Chondrocyte (in vitro differentiated cells): ENCODE measurements at regions not wholly inside any gene's neighbourhood (a gene's known extent, or its start where the extent isn't known, plus 50 kb on each side); places are given as distances from the start of the nearest gene placed in this dataset.

Source experiments
- DNase-seq: peaks from one replicate; pipeline ENCODE4 v3.0.0; 2021; ENCODE audit warnings: mixed read lengths, low spot score
- H3K27ac Mint-ChIP-seq: one replicate; pipeline ENCODE4 v1.8.0; 2021; ENCODE audit warnings: mild to moderate bottlenecking, moderate library complexity, mixed read lengths; ENCODE audit not compliant: unreplicated experiment
- H3K27me3 Mint-ChIP-seq: 2 replicates; pipeline ENCODE4 v1.8.0; 2021; ENCODE audit warnings: low read depth, mixed read lengths
- H3K36me3 Mint-ChIP-seq: 2 replicates; pipeline ENCODE4 v1.8.0; 2021; ENCODE audit warnings: low read depth, mixed read lengths
- H3K4me1 Mint-ChIP-seq: 2 replicates; pipeline ENCODE4 v1.8.0; 2021; ENCODE audit warnings: low read depth, mild to moderate bottlenecking, mixed read lengths
- H3K4me3 Mint-ChIP-seq: one replicate; pipeline ENCODE4 v1.8.0; 2021; ENCODE audit warnings: mild to moderate bottlenecking, moderate library complexity, mixed read lengths; ENCODE audit not compliant: unreplicated experiment
- H3K9me3 Mint-ChIP-seq: 2 replicates; pipeline ENCODE4 v1.8.0; 2021; ENCODE audit warnings: low read depth, mixed read lengths
- CTCF ChIP-seq: fragments of 200-600 bp; sonication (generic); IDR thresholded peaks from 2 replicates; pipeline ENCODE4 v1.5.0; 2021; ENCODE audit warnings: antibody characterized with exemption, mild to moderate bottlenecking, moderate library complexity

DNA sequence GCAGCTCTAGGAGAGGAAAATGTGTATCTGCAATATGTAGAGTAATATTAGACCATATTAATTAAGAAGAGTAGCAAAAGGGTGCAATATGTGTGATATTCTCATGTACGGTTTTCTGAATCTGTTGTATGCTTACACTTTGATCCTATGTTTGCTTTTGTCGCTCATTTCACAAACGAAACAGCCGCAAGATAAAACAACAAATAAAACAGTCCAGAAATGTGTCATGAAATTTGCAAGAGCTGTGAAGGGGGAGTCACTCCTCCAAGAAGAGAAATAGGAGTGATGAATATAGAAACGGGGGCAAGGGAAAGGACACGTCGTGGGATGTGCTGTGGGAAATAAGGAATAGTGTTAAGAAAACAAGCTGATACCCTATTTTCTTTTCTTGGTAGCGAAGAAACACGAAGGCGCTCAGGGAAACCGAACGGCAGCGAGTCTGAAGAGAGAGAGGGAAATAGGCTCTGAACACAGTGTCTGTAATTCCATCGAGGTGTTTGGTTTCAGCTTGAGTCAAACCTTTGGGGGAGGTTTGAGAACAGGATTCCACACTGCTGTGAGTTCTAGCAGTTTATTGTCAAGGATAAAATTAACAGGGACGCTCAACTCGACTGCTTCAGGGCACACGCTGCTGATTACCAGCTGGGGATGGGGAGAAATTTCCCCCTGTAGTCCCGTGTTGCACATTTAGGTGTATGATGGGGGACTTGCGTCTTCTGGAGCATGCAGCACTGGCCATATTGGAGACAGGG lies 595.6 kb upstream of the TENM3 start:
- no peak for TF ChIP-seq CTCF
- peaks cover 4% of the 10 kb centered on the region for H3K9me3 Mint-ChIP-seq
- no peaks in the 10 kb centered on the region for H3K36me3 Mint-ChIP-seq
- H3K27me3 Mint-ChIP-seq, result no peaks in the 10 kb centered on the region
- peaks cover 28% of the 10 kb centered on the region for H3K4me1 Mint-ChIP-seq
- H3K27ac Mint-ChIP-seq, result peak overlapping the region; percentile 91
- H3K4me3 Mint-ChIP-seq, result peak overlapping the region; percentile 77
- no peak for DNase-seq

DNA sequence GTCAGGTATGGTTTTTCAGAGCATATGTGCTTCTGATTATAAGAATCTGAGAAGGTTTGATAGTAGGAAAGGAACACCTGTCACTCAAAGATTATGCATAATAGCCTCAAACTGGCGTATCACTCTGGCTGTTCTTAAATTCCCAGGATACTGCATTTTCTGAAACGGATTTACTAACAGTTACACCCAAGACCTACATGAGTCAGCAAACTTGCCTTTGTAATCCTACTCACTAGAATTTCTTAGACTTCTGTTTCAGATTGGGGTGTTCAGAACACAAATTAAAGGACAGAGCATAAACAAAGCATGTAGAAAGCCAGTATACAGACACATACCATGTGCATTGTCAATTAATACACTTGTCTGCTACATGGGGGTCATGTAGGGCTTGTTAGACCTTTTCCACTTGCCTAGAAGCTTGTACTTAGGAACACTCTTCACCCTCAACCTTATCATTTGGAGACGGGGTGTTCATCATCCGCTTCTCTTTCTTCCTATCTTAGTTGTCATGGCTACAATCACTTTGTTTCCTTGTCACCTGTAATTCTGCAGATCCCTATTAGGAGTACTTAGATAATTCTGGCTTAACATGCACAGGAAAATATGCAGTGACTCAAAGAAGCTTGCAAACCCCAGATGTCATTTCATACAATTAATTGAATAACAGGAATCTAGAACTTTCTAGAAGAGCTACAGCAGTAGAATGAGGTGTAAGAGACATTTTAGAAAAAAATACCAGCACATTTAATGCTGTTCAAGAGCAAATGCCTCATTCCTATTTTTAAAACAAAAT lies 593.0 kb upstream of the TENM3 start:
- no peak for DNase-seq
- Mint-ChIP-seq H3K27ac (no peak overlapping the region), H3K36me3 (no peaks in the 10 kb centered on the region), H3K9me3 (no peaks in the 10 kb centered on the region), H3K4me1 (peaks cover 28% of the 10 kb centered on the region), H3K27me3 (no peaks in the 10 kb centered on the region), H3K4me3 (no peak overlapping the region)
- TF ChIP-seq CTCF, result no peak

- Mint-ChIP-seq H3K27me3 (no peaks in the 10 kb centered on the region), H3K4me1 (peaks cover 23% of the 10 kb centered on the region), H3K4me3 (no peak overlapping the region), H3K9me3 (no peaks in the 10 kb centered on the region), H3K36me3 (no peaks in the 10 kb centered on the region), H3K27ac (no peak overlapping the region)
- no peak for TF ChIP-seq CTCF
- DNase-seq, result no peak
Measured at GRCh38 chr4:181656748-181657147, 586.5 kb upstream of the TENM3 start.

- no peak overlapping the region for H3K4me3 Mint-ChIP-seq
- H3K4me1 Mint-ChIP-seq, result peaks cover 40% of the 10 kb centered on the region
- DNase-seq, result no peak
- TF ChIP-seq CTCF, result no peak
- no peaks in the 10 kb centered on the region for H3K9me3 Mint-ChIP-seq
- H3K36me3 Mint-ChIP-seq, result no peaks in the 10 kb centered on the region
- no peaks in the 10 kb centered on the region for H3K27me3 Mint-ChIP-seq
- no peak overlapping the region for H3K27ac Mint-ChIP-seq
Measured at GRCh38 chr4:181659202-181659601, 584.0 kb upstream of the TENM3 start.

DNA sequence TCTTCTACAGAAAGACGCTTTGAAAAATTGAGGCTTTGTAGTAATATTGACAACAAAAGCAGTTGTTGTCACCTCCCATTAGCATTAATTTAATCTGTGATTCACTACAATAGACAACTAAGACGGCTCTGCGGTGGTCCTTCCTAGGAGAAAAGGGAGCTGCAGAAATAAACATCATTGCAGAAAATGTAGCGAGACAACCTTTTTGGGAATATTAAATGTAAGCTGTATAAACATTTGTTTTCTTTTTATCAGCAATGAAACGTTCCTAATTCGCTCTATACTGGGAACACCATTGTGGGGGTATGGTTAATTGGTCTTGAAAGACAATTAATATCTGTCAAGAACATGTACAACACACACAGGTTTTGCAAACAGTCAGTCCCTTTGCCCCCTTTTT lies 583.3 kb upstream of the TENM3 start:
- no peak for TF ChIP-seq CTCF
- H3K27ac Mint-ChIP-seq, result no peak overlapping the region
- H3K27me3 Mint-ChIP-seq, result no peaks in the 10 kb centered on the region
- no peak for DNase-seq
- no peaks in the 10 kb centered on the region for H3K9me3 Mint-ChIP-seq
- H3K36me3 Mint-ChIP-seq, result no peaks in the 10 kb centered on the region
- no peak overlapping the region for H3K4me3 Mint-ChIP-seq
- H3K4me1 Mint-ChIP-seq, result peaks cover 42% of the 10 kb centered on the region
